ENCODE measurements at regions not wholly inside any gene's neighbourhood (a gene's known extent, or its start where the extent isn't known, plus 50 kb on each side); places are given as distances from the start of the nearest gene placed in this dataset.

GRCh38 chr3:168589376-168589775 is 493.7 kb upstream of the GOLIM4 start:
- FAIRE-seq (no peak), DNase-seq (ENCODE audit: low read depth, low spot score) (no peak)
- Histone ChIP-seq H3K4me2 (ENCODE audit: control insufficient read depth, extremely low read depth, insufficient read depth, low read depth, low read length) (no peak overlapping the region), H3K27me3 (ENCODE audit: control insufficient read depth, extremely low read depth, insufficient read depth, low read length) (no peaks in the 10 kb centered on the region), H3K9me3 (ENCODE audit: control insufficient read depth, low read depth, low read length) (no peaks in the 10 kb centered on the region), H2AFZ (ENCODE audit: control insufficient read depth, low read length) (no peak overlapping the region), H3K79me2 (ENCODE audit: control insufficient read depth, insufficient read depth, low read length) (no peaks in the 10 kb centered on the region), H3K36me3 (ENCODE audit: control insufficient read depth in 2 of 2, extremely low read depth in 1 of 2, insufficient read depth in 2 of 2, low read length in 2 of 2) (no peaks in the 10 kb centered on the region), H3K9me1 (ENCODE audit: control insufficient read depth, extremely low read depth, insufficient read depth, low read length) (no peaks in the 10 kb centered on the region), H4K20me1 (ENCODE audit: control insufficient read depth, extremely low read depth, insufficient read depth, low read length) (no peaks in the 10 kb centered on the region), H3K9ac (ENCODE audit: control insufficient read depth, extremely low read depth, insufficient read depth, low read length) (no peak overlapping the region), H3K4me3 (ENCODE audit: control insufficient read depth in 2 of 3, extremely low read depth in 1 of 3, insufficient read depth in 2 of 3, low read depth in 1 of 3, low read length in 3 of 3) (no peak overlapping the region), H3K4me1 (ENCODE audit: control insufficient read depth, extremely low read depth, insufficient read depth, low read length) (no peaks in the 10 kb centered on the region), H3K27ac (ENCODE audit: control insufficient read depth, insufficient read depth, low read length) (no peak overlapping the region)
- dilution Hi-C loops (cut with MboI; ENCODE audit: extremely low pct_ligation_motif_present, low sequenced_read_pairs) = no loop called here
- TF ChIP-seq EZH2 (IDR thresholded peaks at IDR 0.05; ENCODE audit: low read length) (no peak), CTCF (optimal IDR thresholded peaks at IDR 0.05 in 1 of 3, IDR thresholded peaks at IDR 0.05 in 1 of 3, conservative IDR thresholded peaks at IDR 0.05 in 1 of 3; ENCODE audit: extremely low read depth in 1 of 3, insufficient read depth in 2 of 3, low read length in 3 of 3) (no peak)

GRCh38 chr3:168585544-168585943 is 489.8 kb upstream of the GOLIM4 start:
- no peak for DNase-seq (ENCODE audit: low read depth, low spot score)
- H3K9ac ChIP-seq (ENCODE audit: control insufficient read depth, extremely low read depth, insufficient read depth, low read length) = no peak overlapping the region
- H4K20me1 ChIP-seq (ENCODE audit: control insufficient read depth, extremely low read depth, insufficient read depth, low read length) = no peaks in the 10 kb centered on the region
- no peak overlapping the region for H3K27ac ChIP-seq (ENCODE audit: control insufficient read depth, insufficient read depth, low read length)
- no peak overlapping the region for H3K4me3 ChIP-seq (ENCODE audit: control insufficient read depth in 2 of 3, extremely low read depth in 1 of 3, insufficient read depth in 2 of 3, low read depth in 1 of 3, low read length in 3 of 3)
- FAIRE-seq = no peak
- H3K4me1 ChIP-seq (ENCODE audit: control insufficient read depth, extremely low read depth, insufficient read depth, low read length) = no peaks in the 10 kb centered on the region
- TF ChIP-seq CTCF (optimal IDR thresholded peaks at IDR 0.05 in 1 of 3, IDR thresholded peaks at IDR 0.05 in 1 of 3, conservative IDR thresholded peaks at IDR 0.05 in 1 of 3; ENCODE audit: extremely low read depth in 1 of 3, insufficient read depth in 2 of 3, low read length in 3 of 3) = no peak
- no peak for TF ChIP-seq EZH2 (IDR thresholded peaks at IDR 0.05; ENCODE audit: low read length)
- no peaks in the 10 kb centered on the region for H3K79me2 ChIP-seq (ENCODE audit: control insufficient read depth, insufficient read depth, low read length)
- no peak overlapping the region for H3K4me2 ChIP-seq (ENCODE audit: control insufficient read depth, extremely low read depth, insufficient read depth, low read depth, low read length)
- dilution Hi-C loops (cut with MboI; ENCODE audit: extremely low pct_ligation_motif_present, low sequenced_read_pairs) = no loop called here
- H3K9me1 ChIP-seq (ENCODE audit: control insufficient read depth, extremely low read depth, insufficient read depth, low read length) = no peaks in the 10 kb centered on the region
- no peaks in the 10 kb centered on the region for H3K36me3 ChIP-seq (ENCODE audit: control insufficient read depth in 2 of 2, extremely low read depth in 1 of 2, insufficient read depth in 2 of 2, low read length in 2 of 2)
- H2AFZ ChIP-seq (ENCODE audit: control insufficient read depth, low read length) = no peak overlapping the region
- no peaks in the 10 kb centered on the region for H3K27me3 ChIP-seq (ENCODE audit: control insufficient read depth, extremely low read depth, insufficient read depth, low read length)
- H3K9me3 ChIP-seq (ENCODE audit: control insufficient read depth, low read depth, low read length) = no peaks in the 10 kb centered on the region

Data from keratinocyte (primary cell).